ENCODE measurements at regions not wholly inside any gene's neighbourhood (a gene's known extent, or its start where the extent isn't known, plus 50 kb on each side); places are given as distances from the start of the nearest gene placed in this dataset.

DNA sequence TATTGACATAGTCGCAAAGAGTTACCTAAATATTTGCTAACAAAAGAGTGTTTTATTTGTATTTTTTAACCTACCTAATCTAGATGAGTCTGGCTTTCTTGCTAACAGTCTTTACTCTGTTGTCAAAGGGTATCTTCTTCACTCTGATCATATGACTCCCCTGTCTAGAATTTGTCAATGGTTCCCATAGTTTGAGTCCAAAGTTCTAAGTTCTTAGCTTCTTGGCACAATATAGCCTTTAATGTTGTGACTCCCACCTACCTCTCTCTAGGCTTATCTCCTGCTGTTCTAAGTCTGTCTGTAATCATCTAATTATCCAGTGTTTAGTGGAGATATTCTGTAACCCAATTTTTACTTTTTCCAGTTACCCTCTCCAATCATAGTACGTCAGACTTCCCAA lies 104.3 kb upstream of the PDE3A start:
- DNase-seq (ENCODE audit: low spot score), result no peak

DNA sequence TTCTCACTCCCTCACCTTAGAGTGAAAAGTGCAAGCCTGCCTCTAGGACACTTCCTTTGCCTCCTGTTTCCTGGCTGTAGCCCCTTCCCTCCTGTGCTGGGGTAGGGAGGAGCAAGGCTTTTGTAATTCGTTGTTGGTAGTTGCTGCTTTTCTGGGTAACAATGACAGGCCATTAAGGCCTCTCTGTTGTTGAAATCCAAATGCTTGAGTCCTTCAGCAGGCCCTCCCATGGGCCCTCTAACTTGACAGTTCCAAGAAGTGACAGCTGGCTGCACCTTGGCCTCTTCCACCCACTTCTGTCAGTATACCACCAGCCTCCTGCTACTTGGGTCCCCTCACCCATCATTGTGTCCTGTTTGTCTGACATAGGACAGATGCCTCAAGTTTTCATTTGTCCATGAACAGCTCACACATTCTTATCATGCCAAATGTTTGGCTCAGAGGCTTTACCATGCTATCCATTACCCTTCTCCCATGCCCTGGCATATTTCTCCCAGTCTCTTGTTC lies 103.7 kb upstream of the PDE3A start:
- DNase-seq (ENCODE audit: low spot score), result no peak

DNA sequence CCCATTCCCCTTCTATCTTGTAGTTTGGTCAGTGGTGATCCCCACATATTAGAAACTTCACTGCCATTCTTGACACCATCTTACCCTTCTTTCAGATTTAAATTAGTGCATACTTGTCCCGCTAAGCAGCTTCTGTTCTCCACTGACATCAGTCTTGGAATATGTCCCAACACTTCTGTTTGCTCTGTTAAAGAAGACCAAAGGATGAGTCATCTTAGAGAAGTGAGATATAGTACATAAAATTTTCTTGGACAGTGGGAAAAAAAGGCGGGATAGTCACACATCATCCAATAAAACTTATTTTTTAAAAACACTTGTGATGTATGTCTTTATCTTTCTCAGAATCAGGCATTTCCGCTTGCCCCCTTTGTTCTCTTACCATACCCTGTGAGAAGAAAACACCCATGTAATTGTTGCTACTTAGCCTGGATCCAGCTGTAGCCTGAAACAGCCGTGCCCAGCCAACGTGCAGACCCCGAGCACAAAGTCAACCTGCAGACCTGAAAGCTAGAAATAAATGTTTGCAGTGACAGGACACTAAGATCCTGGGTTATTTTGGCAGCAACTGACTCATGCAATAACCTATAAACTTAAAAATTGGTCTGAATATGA lies 100.1 kb upstream of the PDE3A start:
- no peak for DNase-seq (ENCODE audit: low spot score)

DNA sequence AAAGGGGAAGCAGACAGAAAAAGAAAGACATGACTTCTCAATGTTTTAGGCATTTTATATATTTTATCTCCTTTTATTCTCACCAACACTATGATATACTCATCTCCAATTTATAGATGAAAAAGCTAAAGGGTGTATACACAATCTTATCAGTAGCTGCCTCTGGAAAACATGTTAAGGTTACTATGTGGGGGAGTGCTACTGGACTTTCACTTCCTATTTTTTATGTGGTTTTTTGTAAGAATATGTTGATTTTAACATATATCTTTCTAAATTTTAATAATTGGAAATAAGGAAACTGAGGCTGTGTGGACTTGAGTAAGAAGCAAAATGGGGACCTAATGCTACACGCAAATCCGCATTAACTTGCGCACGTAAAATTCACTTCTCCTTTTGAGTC lies 99.6 kb upstream of the PDE3A start:
- DNase-seq (ENCODE audit: low spot score), result no peak

DNA sequence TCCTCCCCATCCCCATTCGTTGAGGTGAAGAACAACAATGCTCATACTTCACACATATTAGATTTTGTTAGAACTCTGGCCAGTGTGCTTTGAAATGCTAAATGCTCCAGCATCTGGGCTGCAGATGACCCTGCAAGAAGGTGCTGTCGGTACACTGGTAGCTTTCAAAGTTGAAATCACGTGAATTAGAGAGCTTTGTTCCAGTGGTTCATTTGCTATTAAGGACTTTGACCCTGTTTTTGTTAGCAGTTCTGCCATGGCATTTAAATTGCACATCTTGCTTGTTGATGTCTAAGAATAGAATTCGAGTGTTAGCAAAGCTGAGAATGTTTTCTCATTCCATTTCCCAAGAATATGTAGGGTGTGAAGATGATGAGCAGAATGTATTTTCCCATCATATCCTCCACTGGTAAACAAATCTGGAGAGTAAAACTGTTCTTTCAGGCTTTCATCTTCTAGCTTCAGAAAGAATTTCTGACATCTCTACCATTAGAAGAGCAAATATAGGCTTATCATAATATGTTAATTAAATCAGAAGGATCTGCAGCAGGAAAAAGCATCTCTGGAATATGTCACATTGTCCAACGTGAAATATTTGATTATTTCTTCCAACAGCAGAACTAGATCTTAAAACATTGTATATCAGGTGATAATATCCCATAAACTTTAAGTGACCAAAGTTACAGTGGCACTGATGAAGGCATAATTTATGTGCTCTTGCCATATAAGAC lies 98.8 kb upstream of the PDE3A start:
- no peak for DNase-seq (ENCODE audit: low spot score)

DNA sequence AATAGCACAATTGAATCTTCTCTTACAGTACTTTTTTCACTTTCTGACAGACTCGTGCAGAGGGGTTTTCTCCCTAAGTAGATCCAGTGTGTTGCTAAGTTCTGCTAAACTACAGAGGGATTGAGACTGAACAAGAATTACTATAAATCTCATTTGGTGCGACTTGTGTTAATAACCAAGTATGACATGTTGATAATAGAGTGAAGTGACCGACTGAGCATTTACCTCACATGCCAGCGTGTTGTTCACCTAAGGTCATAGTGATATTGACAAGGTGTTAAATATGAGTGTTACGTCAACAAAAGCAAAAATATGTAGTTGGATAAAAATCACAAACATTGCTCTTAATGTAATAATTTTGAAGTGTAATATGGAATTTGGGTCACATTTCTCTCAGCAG lies 97.8 kb upstream of the PDE3A start:
- no peak for DNase-seq (ENCODE audit: low spot score)

DNA sequence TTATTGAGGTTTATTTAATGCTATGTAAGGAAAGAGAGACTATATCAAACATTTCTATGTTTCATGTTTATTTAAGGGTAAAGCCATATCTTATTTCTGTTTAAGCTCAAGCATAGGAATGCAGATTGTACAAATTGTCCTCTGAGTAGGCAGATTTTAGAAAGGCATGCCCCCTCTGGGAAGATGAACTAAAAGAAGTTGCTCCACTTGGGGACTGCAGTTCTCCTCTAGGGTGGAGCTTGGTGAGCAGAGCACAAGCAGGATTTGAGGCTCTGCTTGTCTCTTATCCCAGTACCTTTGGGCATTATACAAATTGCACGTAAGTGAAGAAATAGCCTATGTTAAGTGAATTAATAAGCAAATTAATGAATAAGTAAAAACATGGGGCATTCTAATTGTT lies 96.2 kb upstream of the PDE3A start:
- DNase-seq (ENCODE audit: low spot score), result no peak

DNA sequence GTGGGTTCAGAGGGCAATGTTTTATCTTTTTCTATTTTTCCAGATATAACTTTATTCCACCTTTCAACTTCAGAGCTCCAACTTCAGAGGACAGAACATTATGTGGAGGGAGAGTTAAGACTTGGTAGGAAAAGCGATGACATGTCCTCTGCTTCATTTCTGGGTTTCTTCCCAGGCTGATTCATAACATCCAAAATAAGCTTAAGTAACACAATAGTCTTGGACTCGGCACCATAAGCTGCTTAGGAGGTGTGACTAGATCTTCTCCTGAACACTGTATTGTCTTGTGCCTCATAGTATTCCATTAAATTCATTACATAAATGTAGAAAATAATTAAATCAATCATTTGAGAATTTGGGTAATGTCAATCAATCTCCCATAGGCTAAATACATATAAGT lies 95.5 kb upstream of the PDE3A start:
- no peak for DNase-seq (ENCODE audit: low spot score)

DNA sequence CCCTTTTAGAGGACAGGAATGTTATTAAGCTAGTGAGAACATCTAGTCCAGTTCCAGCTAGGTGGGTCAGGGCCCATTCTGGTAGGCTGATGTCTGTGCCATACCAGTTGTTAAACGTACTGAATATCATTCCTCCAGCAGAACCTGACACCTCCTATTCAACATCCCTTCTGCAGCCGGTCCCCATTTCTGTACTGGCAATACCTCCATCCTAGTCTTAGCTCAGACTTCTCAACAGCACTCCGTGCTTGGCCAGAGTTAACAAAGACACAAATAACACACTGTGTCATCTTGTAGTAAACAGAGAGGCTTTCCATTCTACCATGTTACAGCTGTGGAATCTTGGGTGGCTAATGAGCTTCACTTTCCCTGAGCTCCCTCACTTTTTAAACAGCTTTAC lies 94.3 kb upstream of the PDE3A start:
- DNase-seq (ENCODE audit: low spot score), result no peak

DNA sequence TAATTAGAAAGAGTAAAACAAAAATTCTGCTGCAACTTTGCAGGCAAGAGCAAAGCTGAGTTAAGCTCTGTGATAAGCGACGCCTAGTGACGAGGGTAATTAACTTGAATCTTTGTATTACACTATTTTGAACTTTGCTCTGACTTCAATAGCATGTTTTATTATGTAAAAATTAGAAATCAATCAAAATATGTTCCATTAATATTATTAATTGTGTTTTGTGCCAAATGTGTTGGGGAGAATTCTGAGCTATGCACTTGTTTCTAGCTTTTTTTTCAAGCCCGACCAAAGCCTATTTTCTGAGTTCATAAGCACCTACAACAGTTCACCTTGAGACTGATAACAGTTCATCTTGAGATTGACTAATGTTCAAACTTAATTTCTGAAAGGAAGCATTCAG lies 90.1 kb upstream of the PDE3A start:
- DNase-seq (ENCODE audit: low spot score), result no peak

DNA sequence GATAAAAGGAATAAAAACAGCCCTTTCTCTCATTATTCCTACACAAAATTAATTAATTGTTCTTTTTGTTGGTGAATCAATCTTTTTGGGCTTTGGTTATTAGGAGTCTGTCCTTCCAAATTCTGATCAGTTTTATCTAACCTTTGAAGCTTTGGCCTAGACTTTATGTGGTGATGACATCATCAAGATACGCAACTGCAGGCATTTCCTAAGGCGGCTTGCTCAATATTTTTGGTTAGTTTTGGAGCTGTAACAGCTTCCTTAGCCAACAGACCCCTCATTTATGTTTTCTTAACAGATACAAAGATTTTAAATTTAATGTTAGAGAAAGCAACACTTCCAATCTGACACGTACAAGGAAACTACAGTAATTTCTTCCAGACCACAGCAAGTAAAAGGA lies 87.8 kb upstream of the PDE3A start:
- no peak for DNase-seq (ENCODE audit: low spot score)

DNA sequence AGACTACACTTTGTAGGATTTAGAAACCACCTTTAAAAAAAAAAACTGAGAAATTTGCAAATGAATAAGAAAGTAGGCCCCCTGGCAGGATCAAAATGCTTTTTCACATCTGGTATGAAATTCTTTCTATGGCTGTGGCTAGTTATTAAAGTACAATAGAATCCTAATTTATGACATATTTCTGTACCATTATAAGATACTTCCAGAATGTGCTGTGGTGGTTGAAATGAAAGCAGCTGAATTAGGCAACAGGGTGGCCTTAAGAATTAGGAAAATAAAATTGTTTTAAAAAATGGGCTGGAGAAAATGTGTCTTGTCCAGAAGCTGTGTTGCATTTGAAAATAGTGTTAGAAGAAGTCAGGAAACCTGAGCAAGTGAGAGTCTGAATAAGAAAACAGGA lies 85.9 kb upstream of the PDE3A start:
- no peak for DNase-seq (ENCODE audit: low spot score)

DNA sequence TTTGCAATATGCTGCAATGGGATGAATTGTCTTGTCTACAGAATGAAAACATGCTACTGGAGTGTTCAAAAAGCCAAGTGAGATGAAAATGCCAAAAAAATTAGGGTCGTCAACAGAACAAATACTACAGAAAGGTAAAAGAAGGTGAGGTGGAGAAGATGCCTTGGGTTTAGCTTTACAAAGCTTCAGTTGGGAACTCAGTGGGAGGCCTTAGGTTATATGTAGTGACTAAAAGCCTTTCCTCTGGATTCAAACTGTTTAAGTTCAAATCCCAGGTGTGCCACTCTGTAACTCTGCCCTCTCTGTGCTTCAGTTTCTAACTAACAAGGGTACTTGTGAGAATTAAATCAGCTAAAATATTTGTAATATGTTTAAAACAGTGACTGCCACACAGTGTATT lies 84.9 kb upstream of the PDE3A start:
- no peak for DNase-seq (ENCODE audit: low spot score)

DNA sequence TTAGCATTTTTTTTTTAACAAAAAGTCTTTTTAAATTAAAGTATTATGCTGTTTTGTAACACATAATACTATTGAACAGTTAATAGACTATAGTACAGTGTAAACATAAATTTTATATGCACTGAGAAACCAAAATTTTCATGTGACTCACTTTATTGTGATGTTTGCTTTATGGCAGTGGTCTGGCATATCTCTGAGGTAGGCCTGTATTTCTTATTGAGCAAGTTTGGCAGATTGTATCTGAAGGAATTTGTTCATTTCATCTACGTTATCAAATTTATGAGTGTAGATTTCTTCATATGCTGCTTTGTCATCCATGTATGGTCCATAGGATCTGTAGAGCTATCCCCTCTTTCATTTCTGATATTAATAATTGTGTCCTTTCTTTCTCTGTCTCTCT lies 78.8 kb upstream of the PDE3A start:
- no peak for DNase-seq (ENCODE audit: low spot score)

DNA sequence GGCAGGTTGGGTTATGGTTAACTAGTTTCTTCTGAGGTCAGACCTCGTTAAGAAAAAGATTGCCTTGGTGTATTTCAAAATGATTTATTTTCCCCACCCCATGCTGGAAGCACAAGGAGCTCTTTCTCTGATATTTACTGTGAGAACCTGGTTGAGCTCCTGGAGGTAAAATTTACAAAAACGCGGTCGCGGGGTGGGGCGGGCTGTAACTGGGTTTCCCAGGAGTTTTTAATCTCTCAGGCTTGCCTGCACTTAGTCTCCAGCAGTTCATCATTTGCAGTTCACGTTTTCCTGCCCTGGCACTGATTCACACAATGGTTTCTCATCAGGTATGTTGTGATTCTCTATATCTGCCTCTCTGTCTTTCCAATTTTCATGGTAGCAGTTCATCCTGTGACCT lies 67.9 kb upstream of the PDE3A start:
- no peak for DNase-seq (ENCODE audit: low spot score)

DNA sequence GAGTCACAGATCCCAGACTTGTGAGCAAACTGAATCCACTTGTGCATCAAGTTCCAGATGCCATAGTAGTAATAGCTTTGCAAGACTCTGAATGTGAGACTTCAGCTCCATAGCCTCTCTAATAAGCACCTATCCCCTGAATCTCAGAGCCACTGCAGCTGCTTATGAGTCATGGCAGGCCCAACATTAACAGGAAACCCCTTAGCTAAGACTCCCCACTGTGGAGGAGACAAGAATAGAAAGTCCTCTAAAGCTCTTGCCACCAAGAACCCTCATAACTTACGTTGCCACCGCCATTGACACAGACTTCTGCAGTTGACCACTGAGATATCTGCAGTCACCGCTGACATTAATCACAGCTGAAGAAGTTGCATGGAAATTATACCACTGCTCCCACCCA lies 62.9 kb upstream of the PDE3A start:
- no peak for DNase-seq (ENCODE audit: low spot score)

DNA sequence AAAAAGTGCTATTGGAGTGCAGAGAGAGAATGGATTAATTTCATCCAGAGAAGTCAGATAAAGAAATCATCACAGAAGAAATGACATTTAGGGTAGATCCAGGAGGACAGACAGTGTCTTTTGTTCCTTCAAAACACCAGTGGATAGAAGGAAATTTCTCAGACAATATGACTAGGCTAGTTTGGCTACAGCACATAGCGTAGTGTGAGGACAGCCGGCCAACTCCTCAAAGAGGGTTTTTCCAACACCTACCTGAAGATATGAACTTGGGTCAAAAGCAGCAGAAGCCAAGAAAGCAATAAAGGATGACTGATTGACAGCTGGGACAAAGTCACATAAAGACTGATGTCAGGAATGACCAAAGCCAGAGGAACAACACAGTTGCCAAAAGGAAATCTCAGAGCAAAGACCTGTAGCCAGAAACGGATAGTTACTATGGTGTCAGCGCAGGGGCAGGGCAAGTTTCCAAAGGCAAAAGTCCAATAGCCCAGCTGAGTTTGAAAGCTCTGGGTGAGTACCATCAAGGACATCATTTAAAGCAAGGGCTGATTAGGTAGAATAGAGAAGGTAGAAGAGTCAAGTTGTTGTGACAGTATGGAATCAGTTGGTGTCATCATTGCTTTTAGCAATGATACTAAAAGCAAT lies 58.7 kb upstream of the PDE3A start:
- no peak for DNase-seq (ENCODE audit: low spot score)

DNA sequence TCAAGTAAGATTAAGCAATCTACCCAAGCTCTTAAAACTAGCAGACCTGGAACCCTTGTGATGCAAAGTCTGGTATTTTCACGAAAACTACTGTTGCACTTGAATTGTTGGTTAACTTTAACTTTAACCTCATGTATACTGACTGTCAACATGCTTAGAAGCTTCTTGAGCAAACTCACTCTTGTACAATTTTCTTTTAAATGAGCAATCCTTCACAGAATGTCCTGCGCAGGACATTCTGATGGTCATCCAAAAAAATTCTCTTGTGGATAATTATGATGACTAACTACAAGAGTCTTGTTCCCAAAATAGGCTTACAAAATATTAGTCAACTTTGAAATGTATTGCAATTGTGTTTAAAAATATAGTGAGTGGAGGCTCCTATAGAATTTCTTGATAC lies 54.0 kb upstream of the PDE3A start:
- no peak for DNase-seq (ENCODE audit: low spot score)

DNA sequence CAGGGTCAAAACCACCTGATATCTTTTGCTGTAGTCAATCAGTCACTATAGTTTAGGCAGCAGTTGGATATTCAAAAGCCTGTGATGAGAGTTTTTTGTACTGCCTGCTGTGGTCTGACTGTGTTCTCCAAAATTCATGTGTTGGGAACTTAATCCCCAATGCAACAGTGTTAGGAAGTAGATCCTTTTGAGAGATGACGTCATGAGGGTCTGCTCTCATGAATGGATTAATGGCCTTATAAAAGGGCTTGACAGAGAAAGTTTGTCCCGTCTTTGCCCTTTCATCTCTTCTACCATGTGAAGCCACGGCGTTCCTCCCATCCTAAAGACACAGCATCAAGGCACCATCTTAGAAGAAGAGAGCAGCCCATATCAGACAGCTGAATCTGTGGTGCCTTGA lies 50.8 kb upstream of the PDE3A start:
- DNase-seq (ENCODE audit: low spot score), result no peak

All from D341Med (cell line).